Fibroblast of skin of right biceps (primary cell): ENCODE measurements at regions not wholly inside any gene's neighbourhood (a gene's known extent, or its start where the extent isn't known, plus 50 kb on each side); places are given as distances from the start of the nearest gene placed in this dataset.
A peak's percentile ranks its signal among the peaks of the same experiment; 100 is the strongest.

ENCODE experiments used
- DNase-seq: peaks from one replicate; pipeline ENCODE4 v3.0.0-alpha.2; 2013

DNA sequence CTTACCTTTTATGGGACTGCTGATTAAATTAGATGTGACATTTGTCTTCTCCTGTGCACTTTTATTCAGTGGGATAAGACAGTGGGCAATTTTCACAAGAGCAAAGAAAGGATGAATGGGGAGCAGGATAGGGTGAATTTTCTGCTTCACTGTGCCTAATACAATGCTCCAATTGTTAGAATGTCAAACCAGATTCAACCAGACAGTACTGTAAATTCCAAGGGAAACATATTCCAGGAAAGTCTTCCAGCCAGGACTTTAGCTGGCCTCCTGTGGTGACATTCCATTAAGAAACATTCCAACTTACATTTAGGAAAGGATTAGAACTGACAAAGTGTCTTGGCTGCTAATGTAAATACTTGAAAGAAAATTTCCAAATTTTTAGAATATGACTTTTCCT is 100.1 kb upstream of the PROK2 start:
- peak; percentile 40 for DNase-seq

GRCh38 chr3:71881732-71882131 is 96.8 kb upstream of the PROK2 start:
- no peak for DNase-seq

DNA sequence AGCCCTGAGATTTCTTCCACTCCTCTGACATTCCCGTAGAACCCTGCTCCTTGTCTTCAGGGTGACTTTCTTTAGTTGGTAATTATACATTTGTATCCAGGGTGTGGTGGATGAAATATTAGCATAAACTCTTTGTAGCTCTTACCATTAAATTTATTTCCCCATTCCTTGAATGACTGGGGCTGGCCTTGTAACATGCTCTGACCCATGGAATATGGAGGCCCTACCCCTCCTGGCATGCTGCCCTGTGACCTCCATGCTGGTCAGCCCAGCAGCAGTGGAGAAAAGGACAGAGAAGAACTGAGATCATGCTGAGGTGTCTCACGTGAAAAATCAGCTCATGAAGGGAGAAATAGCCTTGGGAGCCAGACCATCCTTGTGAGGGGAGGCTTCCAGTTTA is 96.1 kb upstream of the PROK2 start:
- DNase-seq, result no peak

DNA sequence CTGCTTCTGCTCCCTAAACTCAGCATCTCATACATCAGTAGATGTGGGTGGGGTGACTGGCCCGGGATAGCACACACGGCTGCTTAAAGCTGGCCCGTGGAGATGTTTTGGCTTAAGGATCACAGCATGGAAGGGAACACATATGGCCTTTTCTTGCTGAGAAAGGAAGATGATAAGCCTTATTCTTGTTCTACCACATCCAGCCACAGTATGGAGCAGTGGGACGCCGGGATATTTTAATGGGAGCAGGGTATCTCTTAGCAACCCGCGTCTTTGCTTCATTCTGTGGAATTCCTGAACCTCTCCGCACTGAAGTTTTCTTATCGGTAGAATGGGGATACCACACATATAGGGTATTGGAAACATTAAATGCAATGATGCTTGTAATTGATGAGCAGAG is 94.1 kb upstream of the PROK2 start:
- no peak for DNase-seq

GRCh38 chr3:71876135-71877105 is 91.5 kb upstream of the PROK2 start:
- DNase-seq, result no peak

DNA sequence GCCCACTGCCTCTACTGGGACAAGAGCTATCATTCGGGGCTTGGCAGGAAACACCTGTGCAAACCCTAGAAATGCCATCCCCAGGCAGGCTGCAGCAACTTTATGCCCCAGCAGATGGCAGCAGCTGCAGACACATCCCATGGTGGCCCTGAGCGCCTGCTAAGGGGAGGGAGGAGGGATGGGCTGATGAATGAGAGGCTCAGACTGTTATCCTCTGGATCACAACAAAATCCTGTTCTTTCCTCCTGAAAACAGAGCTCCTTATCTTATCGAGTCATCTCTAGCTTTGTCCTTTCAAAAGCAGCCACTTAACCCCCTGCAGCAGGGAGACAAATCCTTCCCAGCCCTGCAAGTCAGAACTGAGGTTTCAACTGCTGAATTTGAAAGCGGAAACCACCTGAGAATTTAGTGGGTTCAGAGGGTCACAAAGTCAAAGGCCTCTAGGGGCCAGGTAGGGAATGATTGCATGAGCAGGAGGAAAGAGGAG is 90.6 kb upstream of the PROK2 start:
- peak; percentile 67 for DNase-seq

DNA sequence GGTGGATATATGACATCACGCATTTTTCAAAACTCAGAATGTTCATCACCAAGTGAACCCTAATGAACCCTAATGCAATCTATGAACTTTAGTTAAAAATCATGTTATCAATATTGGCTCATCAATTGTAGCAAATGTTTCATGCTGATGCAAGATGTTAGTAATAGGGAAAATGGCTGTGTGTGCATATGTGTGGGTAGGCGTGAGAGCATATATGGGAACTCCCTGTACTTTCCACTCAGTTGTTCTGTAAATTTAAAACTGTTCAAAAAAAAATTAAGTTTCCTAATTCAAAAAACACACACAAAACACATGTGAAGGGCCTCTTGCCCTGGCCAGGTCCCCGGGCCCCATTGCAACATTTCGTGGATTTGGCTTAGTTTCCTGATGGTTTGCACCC is 89.7 kb upstream of the PROK2 start:
- no peak for DNase-seq

DNA sequence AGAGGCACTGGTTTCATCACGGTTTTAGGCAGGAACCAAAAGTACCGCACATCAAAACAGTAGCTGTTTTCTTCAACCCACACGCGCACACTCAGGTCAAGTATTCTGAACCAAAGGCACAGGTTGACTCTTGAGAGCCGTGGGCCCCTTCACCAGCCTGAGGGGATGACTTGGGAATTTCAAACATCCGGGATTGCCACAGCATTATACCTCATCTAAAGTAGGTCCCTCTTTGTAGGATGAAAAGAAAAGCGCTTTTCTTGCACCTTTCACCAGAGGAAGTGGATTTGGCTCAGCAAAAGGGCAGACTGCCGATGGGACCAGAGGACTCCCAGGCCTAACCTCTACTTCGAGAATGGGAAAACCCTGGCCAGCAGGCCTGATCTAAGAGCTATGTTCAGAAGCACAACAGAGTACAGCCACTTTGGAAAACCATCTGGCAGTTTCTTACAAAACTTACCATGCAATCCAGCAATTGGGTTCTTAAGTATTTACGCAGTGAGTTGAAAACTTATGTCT is 88.2 kb upstream of the PROK2 start:
- DNase-seq, result no peak

GRCh38 chr3:71872256-71872655 is 87.3 kb upstream of the PROK2 start:
- no peak for DNase-seq

GRCh38 chr3:71870966-71871512 is 86.1 kb upstream of the PROK2 start:
- DNase-seq, result no peak

- DNase-seq, result no peak
Measured at GRCh38 chr3:71868876-71869275, 83.9 kb upstream of the PROK2 start.

- no peak for DNase-seq
Measured at GRCh38 chr3:71865727-71866126, 80.8 kb upstream of the PROK2 start.

DNA sequence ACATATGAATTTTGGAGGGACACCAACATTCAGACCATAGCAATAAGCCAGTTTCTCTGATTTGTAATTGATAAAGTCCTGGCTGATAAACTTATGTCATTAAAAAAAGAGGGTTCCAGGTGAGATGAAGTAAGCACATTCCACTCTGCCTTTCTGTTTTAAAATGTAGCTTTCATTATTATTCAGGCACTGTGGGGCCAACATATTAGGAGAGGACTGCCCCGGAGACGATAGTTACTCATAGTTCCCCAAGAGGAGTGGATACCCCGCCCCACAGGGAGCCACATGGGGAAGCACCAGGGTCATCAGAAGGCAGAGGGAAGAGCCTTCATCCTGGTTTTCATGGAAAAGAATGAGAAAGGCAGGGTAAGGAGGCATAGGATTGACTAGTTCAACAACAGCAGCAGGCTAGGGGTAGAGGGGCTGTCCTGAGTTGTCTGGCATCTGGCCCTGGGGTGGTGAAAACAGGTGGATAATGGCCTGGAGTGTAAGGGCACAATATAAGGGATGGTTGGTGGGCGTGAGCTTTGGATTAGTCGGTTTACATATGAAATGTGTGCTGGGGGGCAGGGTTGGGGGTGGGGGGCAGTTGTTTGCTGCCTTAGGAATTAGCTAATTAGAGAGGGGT is 78.7 kb upstream of the PROK2 start:
- no peak for DNase-seq

DNA sequence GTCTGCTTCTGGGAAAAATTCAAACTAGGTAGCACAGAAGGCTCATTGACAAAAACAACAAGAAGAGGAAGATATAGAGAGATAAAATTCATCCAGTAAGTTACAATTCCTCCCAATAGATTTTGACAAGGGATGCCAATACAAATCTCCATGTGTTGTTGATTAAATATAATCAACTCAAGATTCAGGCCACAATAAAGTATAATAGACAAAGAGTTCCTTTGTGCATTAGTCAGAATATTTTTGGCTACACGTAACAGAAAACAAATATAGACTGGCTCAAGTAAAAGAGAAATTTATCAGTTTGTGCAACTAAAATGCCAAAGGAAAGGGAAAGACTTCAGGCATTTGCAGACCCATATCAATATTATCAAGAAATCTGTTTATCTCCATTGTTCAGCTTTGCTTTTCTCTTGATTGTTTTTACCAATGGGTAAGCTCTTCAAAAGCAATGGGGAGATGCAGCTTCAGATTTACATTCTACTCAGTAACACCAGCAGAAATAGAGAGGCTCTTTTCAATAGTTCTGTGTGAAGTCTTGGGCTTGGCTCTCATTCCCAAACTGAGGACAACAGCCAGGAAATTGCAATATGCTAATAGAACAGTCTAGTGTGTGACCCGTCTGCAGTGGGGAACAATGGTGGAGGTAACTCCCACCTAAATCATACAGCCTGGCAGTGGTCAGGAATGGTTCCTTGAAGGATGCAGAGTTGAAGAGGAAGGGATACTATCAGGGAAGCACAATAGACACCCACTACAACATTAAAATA is 77.6 kb upstream of the PROK2 start:
- peak; percentile 68 for DNase-seq

- DNase-seq, result peak; percentile 27
Measured at GRCh38 chr3:71859123-71859519, 74.2 kb upstream of the PROK2 start.

GRCh38 chr3:71858503-71859122 is 73.7 kb upstream of the PROK2 start:
- DNase-seq, result no peak

- peak; percentile 60 for DNase-seq
Measured at GRCh38 chr3:71857956-71858355, 73.0 kb upstream of the PROK2 start.

DNA sequence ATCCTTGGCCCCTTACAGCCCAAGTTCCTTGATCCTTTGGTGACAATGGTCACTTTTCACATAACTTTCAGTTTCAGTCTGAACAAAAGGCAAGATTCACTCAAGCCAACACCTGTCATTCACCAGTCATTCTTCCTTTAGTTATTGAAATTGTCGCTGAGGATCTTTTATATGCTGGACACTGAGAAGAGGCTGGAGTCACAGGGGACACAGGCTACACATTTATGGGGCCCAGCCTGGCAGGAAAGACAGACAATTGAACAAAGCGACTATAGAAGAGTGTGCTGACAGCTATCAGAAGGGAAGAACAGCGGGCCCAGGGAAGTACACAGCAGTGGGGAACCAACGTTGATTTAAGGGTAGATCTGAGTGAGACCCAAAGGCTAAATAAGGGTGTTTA is 69.8 kb upstream of the PROK2 start:
- DNase-seq, result no peak

GRCh38 chr3:71854096-71854495 is 69.1 kb upstream of the PROK2 start:
- DNase-seq, result no peak

DNA sequence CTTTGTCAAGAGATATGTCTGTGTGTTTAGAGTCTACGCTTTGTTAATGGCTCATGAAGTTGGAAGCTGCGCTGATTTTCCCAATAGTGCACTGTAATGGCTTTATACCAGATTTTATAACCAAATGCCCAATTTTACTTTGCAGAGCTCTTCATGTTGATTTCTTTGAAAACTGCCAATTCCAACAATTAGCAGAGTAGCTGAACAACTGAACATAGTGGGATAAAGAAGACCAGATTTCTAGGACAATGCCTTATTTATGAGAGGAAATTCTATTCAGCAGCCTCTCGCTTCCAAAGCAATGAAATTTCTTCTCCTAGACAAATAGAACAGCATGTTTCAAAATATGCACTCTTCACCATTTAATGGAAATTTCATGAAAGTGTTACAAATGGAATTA is 66.9 kb upstream of the PROK2 start:
- no peak for DNase-seq

- DNase-seq, result no peak
Measured at GRCh38 chr3:71850654-71851053, 65.7 kb upstream of the PROK2 start.

- no peak for DNase-seq
Measured at GRCh38 chr3:71849681-71850080, 64.7 kb upstream of the PROK2 start.
